T follicular helper cell (primary cell): ENCODE measurements at regions not wholly inside any gene's neighbourhood (a gene's known extent, or its start where the extent isn't known, plus 50 kb on each side); places are given as distances from the start of the nearest gene placed in this dataset.

Experiments
- DNase-seq: peaks from one replicate; pipeline ENCODE4 v3.0.0-alpha.2; 2020; ENCODE audit warnings: low read depth

GRCh38 chr2:165033402-165033801 lies 78.1 kb upstream of the SLC38A11 start:
- no peak for DNase-seq

DNA sequence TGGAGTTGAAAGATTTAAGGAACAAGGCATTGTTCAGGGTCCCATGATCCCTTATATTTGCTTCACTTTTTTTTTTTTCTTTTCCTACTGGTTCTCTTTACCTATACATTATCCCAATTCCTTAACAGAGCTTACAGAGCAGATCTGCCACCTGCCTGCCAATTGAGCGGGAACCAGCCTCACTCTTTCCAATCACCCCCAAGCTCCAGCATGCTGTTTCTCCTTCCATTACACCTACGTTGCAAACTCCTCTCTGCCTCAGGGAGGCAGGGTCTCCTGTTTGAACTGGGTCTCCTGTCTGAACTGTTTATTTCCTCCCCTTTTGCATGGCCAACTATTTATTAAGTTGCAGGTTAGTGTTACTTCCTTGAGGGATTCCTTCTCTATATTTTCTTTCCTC lies 77.2 kb upstream of the SLC38A11 start:
- DNase-seq = no peak

DNA sequence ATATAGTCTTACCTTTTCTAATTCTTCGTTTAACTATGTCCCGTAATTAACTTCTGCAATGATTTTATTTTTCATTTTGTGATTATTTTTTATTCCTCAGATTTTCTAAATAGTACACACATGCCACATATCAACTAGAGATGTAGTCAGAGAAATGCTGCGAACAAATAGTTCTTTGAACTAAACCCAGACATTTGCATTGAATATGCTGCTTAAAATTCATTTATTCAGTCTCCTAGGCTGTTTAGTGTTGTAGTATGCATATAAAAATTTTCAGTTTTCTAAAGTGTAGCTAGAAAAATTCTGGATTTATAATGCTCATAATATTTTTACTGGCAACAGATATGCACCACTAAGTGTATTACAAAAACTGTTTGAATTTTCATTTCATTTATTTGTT lies 68.9 kb upstream of the SLC38A11 start:
- no peak for DNase-seq

DNA sequence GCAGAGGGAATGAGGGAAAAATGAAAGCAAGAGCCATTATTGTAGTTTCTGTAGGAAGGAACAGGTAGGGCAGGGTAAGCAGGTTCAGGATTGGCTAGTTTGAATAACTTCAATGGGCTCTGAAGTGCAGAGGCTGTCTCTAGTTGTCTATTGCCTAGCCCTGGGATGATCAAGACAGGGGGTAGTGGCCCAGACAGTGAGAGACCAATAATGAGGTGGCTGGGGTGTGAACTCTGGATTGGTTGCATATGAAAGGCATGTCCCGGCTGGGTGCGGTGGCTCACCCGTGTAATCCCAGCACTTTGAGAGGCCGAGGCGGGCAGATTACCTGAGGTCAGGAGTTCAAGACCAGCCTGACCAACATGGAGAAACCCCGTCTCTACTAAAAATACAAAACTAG lies 67.5 kb upstream of the SLC38A11 start:
- DNase-seq = no peak

GRCh38 chr2:165017966-165018596 lies 62.8 kb upstream of the SLC38A11 start:
- no peak for DNase-seq

DNA sequence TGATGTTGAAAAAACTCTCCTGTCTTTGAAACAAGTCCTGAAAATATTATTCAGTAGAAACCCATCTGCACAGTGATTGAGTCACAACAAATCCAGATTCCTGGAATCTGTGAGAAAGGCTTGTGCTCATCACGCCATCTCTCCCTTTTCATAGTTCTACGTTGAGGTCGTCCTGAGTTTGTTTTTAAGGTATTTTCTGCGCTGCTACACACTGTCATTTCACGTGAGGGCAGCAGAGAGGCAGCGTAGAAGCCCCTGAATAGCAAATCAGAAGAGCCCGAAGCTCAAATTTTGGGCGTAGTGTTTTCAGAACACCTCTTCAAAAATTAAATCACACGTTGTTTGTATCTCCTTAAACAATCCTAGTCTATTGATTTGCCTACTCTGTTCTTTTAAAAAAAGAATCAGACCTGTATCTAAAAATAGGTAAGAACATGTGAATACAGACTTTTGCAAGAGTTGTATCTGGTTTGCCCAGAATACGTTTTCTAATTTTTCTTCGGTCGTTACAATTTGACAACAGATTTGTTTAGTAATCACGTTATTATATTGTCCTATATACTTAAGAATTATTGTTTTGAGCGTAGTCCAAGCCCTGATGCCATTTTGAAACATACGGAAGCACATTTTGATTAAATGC lies 61.6 kb upstream of the SLC38A11 start:
- DNase-seq = no peak

DNA sequence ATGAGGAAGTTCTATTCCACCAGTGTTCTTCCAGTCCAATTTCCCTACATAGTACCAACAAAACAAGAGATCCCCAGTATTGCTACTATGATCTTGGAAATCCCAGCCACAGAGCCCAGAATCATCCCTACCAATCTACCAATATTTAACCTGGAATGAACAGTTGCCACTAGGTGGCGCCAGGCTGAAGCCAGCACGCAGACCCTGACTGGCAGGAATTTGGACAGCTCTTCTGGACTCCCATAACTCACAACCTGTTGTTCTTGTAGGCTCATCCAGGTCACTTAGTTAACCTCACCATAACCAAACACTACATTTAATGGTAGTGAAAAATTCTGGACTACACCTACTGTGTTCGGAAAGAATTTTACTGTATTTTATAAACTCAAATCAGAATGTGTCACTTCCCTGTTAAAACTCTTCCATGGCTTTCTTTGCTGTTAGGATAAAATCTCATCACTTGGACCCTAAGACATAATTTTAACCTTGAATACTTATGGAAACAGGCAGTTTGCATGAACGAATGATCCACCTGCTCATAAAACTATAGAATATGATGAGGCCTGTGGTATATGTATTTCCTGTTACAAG lies 59.8 kb upstream of the SLC38A11 start:
- DNase-seq = peak; percentile 21

- DNase-seq = no peak
Observed at GRCh38 chr2:165013944-165014619, 58.8 kb upstream of the SLC38A11 start.

DNA sequence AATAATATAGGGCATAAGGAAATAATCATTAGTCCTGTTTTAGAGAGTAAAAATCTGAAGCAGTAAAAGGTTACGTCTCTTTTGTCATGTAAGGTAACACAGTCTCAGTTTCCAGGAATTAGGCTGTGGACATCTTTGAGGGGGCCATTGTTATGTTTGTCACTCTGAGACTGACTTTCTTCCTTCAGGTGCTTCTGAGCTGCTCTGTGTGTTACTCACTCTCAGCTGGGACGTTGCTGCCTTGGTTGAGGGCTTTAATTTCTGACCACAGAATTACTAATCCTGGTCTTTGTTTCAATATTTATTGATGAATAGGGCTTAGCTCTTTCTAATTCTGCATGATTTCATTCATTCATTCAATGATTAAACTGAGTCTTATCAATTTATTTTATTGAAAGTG lies 55.9 kb upstream of the SLC38A11 start:
- no peak for DNase-seq

GRCh38 chr2:165010556-165010955 lies 55.2 kb upstream of the SLC38A11 start:
- no peak for DNase-seq

DNA sequence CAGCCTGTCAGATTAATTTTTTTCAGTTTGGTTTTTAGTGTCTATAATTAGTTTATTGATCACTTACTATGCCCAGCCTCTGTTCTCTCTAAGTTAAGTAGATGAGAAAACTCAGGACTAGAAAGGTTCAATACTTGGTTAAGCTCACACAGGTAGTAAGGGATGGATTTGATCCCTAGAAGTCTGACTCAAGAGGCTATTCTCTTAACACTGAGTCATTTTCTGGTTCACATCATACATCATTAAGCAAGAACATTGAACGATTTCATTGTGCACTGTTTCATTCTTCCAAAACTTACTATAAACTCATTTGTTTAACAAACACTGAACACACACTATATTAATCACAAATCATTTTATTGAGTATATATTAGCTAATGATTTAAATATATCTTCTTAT lies 54.1 kb upstream of the SLC38A11 start:
- DNase-seq = no peak

DNA sequence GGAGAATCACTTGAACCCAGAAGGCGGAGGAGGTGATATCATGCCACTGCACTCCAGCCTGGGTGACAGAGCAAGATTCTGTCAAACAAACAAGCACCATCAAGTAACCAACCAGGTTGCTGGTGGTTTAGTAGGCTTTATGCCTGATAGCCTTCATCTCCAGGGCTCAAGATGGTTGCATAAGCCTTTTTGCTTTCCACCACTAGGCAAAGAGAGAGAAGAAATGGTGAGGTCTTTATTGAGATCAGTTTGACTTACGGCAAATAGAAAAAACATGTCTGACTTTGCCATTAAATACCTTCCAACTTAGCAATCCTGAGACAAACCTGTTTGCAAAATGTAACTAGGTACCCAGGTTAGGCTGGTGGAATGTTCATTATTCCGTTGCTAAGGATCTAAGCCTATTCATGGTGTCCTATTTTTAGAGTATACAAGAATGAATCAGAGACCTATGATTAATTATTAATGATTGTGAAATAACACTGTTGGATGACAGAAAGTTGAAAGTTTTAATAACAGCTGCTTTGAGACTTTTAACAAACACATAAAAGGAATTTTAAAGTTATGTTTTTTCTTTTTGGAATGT lies 53.5 kb upstream of the SLC38A11 start:
- no peak for DNase-seq

DNA sequence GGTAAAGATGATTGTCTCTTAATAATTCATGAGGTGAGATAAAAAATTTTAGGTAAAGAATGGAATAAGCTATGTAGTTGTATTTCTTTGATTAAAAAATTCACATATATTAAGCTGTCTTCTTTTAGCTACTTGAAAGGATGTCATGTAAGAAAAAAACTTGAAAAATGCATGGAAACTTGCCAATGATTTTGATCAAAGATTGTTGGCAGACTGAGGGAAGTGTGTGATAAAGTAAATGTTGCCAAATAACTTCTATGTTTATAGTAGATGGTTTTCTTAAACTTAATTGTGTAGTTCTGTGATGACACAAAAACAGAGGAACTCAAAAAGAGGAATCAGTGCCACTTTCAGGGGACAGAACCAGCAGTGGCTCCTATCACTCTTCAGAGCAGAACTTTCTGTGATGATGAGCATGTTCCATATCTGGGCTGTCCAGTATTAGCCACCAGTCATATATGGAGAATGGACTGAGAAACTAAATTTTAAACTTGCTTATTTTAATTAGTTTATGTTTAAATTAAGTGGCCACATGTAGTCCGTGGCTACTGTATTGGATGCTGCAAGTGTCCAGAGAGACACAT lies 51.9 kb upstream of the SLC38A11 start:
- DNase-seq = no peak
